ENCODE measurements at regions not wholly inside any gene's neighbourhood (a gene's known extent, or its start where the extent isn't known, plus 50 kb on each side); places are given as distances from the start of the nearest gene placed in this dataset.
"Not testable (repeated sequence)": the region's sequence is repeated elsewhere in the genome, so short reads cannot be mapped to it uniquely, and the experiment has no call there.

DNA sequence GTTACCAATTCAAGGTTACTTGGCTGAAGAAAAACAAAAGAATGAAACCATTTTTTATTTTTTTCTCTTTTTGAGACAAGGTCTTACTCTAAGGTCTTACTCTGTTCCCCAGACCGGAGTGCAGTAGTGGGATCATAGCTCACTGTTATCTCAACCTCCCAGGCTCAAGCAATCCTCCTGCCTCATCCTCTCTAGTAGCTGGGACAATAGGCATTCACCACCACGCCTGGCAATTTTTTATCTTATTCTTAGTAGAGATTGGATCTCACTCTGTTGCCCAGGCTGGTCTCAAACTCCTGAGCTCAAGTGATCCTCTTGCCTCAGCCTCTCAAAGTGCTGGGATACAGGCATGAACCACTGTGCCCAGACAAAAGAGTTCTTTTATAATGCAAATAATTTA lies 3732.0 kb upstream of the OR11H1 start:
- H3K4me3 ChIP-seq (ENCODE audit: low read depth in 1 of 2, low read length in 2 of 2); H3K4me2 ChIP-seq (ENCODE audit: insufficient read depth, low read length); H3K79me2 ChIP-seq (ENCODE audit: insufficient read depth, low read length); ATAC-seq (ENCODE audit: insufficient read depth, low read depth); H3K4me1 ChIP-seq (ENCODE audit: insufficient read depth, low read length); H3K9me3 ChIP-seq (ENCODE audit: insufficient read depth, low read length, severe bottlenecking); H2AFZ ChIP-seq (ENCODE audit: low read depth, low read length); H3K36me3 ChIP-seq (ENCODE audit: insufficient read depth, low read length); H3K27ac ChIP-seq (ENCODE audit: low read length); H3K9ac ChIP-seq (ENCODE audit: low read depth, low read length); DNase-seq; H4K20me1 ChIP-seq (ENCODE audit: insufficient read depth, low read length); H3K27me3 ChIP-seq (ENCODE audit: insufficient read depth, low read length, poor library complexity): not testable (repeated sequence)

GRCh38 chr22:11815481-11815880 lies 3712.5 kb upstream of the OR11H1 start:
- not testable (repeated sequence) for H4K20me1 ChIP-seq (ENCODE audit: insufficient read depth, low read length); H3K4me1 ChIP-seq (ENCODE audit: insufficient read depth, low read length); H3K4me3 ChIP-seq (ENCODE audit: low read depth in 1 of 2, low read length in 2 of 2); H3K27ac ChIP-seq (ENCODE audit: low read length); DNase-seq; H3K36me3 ChIP-seq (ENCODE audit: insufficient read depth, low read length); H2AFZ ChIP-seq (ENCODE audit: low read depth, low read length); H3K9ac ChIP-seq (ENCODE audit: low read depth, low read length); H3K4me2 ChIP-seq (ENCODE audit: insufficient read depth, low read length); H3K9me3 ChIP-seq (ENCODE audit: insufficient read depth, low read length, severe bottlenecking); H3K27me3 ChIP-seq (ENCODE audit: insufficient read depth, low read length, poor library complexity); ATAC-seq (ENCODE audit: insufficient read depth, low read depth); H3K79me2 ChIP-seq (ENCODE audit: insufficient read depth, low read length)

- not testable (repeated sequence) for DNase-seq; H3K4me2 ChIP-seq (ENCODE audit: insufficient read depth, low read length); ATAC-seq (ENCODE audit: insufficient read depth, low read depth); H2AFZ ChIP-seq (ENCODE audit: low read depth, low read length); H3K27ac ChIP-seq (ENCODE audit: low read length); H3K4me3 ChIP-seq (ENCODE audit: low read depth in 1 of 2, low read length in 2 of 2); H3K9ac ChIP-seq (ENCODE audit: low read depth, low read length); H3K36me3 ChIP-seq (ENCODE audit: insufficient read depth, low read length); H4K20me1 ChIP-seq (ENCODE audit: insufficient read depth, low read length); H3K9me3 ChIP-seq (ENCODE audit: insufficient read depth, low read length, severe bottlenecking); H3K79me2 ChIP-seq (ENCODE audit: insufficient read depth, low read length); H3K4me1 ChIP-seq (ENCODE audit: insufficient read depth, low read length); H3K27me3 ChIP-seq (ENCODE audit: insufficient read depth, low read length, poor library complexity)
Observed at GRCh38 chr22:11818845-11819244, 3709.1 kb upstream of the OR11H1 start.

DNA sequence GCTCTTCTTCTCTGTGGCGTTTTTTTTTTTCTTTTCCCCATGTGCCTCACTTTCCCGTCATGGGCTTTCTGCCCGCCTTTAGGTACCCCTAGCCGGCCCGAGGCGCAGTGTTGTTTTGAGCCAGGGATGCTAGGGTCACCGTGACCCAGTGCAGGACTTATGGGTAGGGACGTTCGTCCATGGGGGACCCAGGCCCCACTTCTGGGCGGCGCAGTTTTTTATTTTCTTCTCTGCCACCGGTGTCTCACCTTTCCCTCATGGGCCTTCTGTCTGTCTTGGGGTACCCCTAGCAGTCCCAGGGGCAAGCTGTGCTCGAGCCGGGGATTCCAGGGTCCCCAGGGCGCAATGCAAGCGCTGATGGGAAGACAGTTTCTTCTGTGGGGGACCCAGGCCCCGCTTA lies 3705.7 kb upstream of the OR11H1 start:
- H3K27me3 ChIP-seq (ENCODE audit: insufficient read depth, low read length, poor library complexity); H3K9me3 ChIP-seq (ENCODE audit: insufficient read depth, low read length, severe bottlenecking); H2AFZ ChIP-seq (ENCODE audit: low read depth, low read length); H3K36me3 ChIP-seq (ENCODE audit: insufficient read depth, low read length); H3K4me2 ChIP-seq (ENCODE audit: insufficient read depth, low read length); H3K9ac ChIP-seq (ENCODE audit: low read depth, low read length); H3K4me1 ChIP-seq (ENCODE audit: insufficient read depth, low read length); H3K27ac ChIP-seq (ENCODE audit: low read length); ATAC-seq (ENCODE audit: insufficient read depth, low read depth); H3K79me2 ChIP-seq (ENCODE audit: insufficient read depth, low read length); DNase-seq; H3K4me3 ChIP-seq (ENCODE audit: low read depth in 1 of 2, low read length in 2 of 2); H4K20me1 ChIP-seq (ENCODE audit: insufficient read depth, low read length): not testable (repeated sequence)

DNA sequence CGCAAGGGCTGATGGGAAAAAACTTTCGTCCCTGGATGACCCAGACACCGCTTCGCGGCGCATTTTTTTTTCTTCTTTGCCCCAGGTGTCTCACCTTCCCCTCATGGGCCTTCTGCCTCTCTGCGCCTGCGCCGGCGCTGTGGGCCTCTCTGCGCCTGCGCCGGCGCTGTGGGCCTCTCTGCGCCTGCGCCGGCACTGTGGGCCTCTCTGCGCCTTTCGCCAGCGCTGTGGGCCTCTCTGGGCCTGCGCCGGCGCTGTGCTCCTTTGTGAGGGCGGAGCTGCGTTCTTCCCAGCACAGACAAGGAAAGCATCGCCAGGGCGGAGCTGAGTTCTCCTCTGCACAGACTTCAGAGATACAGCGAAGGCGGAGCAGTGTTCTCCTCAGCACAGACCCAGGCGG lies 3703.0 kb upstream of the OR11H1 start:
- not testable (repeated sequence) for DNase-seq; H3K9me3 ChIP-seq (ENCODE audit: insufficient read depth, low read length, severe bottlenecking); H3K4me2 ChIP-seq (ENCODE audit: insufficient read depth, low read length); H3K4me1 ChIP-seq (ENCODE audit: insufficient read depth, low read length); H3K9ac ChIP-seq (ENCODE audit: low read depth, low read length); H3K27me3 ChIP-seq (ENCODE audit: insufficient read depth, low read length, poor library complexity); H2AFZ ChIP-seq (ENCODE audit: low read depth, low read length); H3K4me3 ChIP-seq (ENCODE audit: low read depth in 1 of 2, low read length in 2 of 2); H4K20me1 ChIP-seq (ENCODE audit: insufficient read depth, low read length); H3K27ac ChIP-seq (ENCODE audit: low read length); H3K36me3 ChIP-seq (ENCODE audit: insufficient read depth, low read length); ATAC-seq (ENCODE audit: insufficient read depth, low read depth); H3K79me2 ChIP-seq (ENCODE audit: insufficient read depth, low read length)

DNA sequence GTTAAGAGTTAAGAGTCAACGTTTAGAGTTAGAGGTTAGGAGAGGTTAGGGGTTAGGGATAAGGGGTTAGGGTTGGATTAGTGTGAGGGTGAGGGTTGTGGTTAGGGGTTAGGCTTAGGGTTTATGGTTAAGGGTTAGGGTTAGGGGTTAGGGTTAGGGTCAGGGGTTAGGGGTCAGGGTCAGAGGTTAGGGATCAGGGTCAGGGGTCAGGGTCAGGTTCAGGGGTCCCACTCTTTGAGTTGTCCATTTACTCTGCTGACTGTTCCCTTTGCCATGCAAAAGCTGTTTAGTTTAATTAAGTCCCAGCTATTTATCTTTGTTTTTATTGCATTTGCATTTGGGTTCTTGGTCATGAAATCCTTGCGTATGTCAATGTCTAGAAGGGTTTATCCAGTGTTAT lies 3702.0 kb upstream of the OR11H1 start:
- not testable (repeated sequence) for H3K4me3 ChIP-seq (ENCODE audit: low read depth in 1 of 2, low read length in 2 of 2); H3K27me3 ChIP-seq (ENCODE audit: insufficient read depth, low read length, poor library complexity); H2AFZ ChIP-seq (ENCODE audit: low read depth, low read length); H3K9me3 ChIP-seq (ENCODE audit: insufficient read depth, low read length, severe bottlenecking); H3K4me1 ChIP-seq (ENCODE audit: insufficient read depth, low read length); H3K9ac ChIP-seq (ENCODE audit: low read depth, low read length); DNase-seq; H3K79me2 ChIP-seq (ENCODE audit: insufficient read depth, low read length); ATAC-seq (ENCODE audit: insufficient read depth, low read depth); H4K20me1 ChIP-seq (ENCODE audit: insufficient read depth, low read length); H3K27ac ChIP-seq (ENCODE audit: low read length); H3K4me2 ChIP-seq (ENCODE audit: insufficient read depth, low read length); H3K36me3 ChIP-seq (ENCODE audit: insufficient read depth, low read length)

DNA sequence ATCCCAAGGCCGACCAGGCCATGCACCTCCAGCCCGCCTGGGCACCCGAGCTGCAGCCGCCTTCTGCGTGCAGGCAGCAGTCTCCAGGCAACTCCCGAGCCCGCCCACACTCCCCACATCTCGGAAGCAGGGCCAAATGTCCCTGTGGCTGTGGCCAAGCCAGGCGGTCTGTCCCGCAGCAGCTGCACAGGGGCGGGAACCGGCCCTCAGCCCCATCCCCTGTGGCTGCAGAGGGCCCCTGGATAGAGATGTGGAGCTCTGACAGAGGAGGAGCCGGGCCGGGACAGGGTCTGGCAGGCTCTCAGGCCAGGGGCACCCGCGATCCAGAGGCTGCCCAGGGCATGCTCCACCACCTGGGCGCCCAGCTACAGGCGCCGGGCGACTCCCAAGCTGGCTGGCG lies 3698.6 kb upstream of the OR11H1 start:
- H3K36me3 ChIP-seq (ENCODE audit: insufficient read depth, low read length); H3K9ac ChIP-seq (ENCODE audit: low read depth, low read length); H4K20me1 ChIP-seq (ENCODE audit: insufficient read depth, low read length); ATAC-seq (ENCODE audit: insufficient read depth, low read depth); H3K27ac ChIP-seq (ENCODE audit: low read length); H3K27me3 ChIP-seq (ENCODE audit: insufficient read depth, low read length, poor library complexity); H3K79me2 ChIP-seq (ENCODE audit: insufficient read depth, low read length); H3K9me3 ChIP-seq (ENCODE audit: insufficient read depth, low read length, severe bottlenecking); H2AFZ ChIP-seq (ENCODE audit: low read depth, low read length); H3K4me3 ChIP-seq (ENCODE audit: low read depth in 1 of 2, low read length in 2 of 2); H3K4me1 ChIP-seq (ENCODE audit: insufficient read depth, low read length); H3K4me2 ChIP-seq (ENCODE audit: insufficient read depth, low read length): not testable (repeated sequence)
- peak; percentile 4 for DNase-seq
